Astrocyte of the spinal cord (primary cell): ENCODE measurements at regions not wholly inside any gene's neighbourhood (a gene's known extent, or its start where the extent isn't known, plus 50 kb on each side); places are given as distances from the start of the nearest gene placed in this dataset.

ENCODE experiments used
- DNase-seq: peaks from one replicate; pipeline ENCODE4 v3.0.0; 2011; ENCODE audit warnings: low read depth, low spot score
- H3K4me3 ChIP-seq: 2 replicates; pipeline ENCODE4 v1.5.1; 2011; ENCODE audit warnings: low read depth, mild to moderate bottlenecking, low read length, moderate library complexity
- CTCF ChIP-seq: IDR thresholded peaks from 2 replicates; pipeline ENCODE4 v1.5.1; 2012; ENCODE audit warnings: low read depth, mild to moderate bottlenecking, low read length, inconsistent platforms
- in situ Hi-C: cut with HindIII; loops from 2 replicates; pipeline ENCODE4 v1.10.0; 2017; ENCODE audit warnings: low sequenced_read_pairs

- TF ChIP-seq CTCF, result no peak
- H3K4me3 ChIP-seq, result no peak overlapping the region
- DNase-seq, result peak; percentile 35
- in situ Hi-C loops, result no loop called here
Measured at GRCh38 chr2:19550750-19551149, 192.3 kb upstream of the OSR1 start.

GRCh38 chr2:19549821-19550220, 191.4 kb upstream of the OSR1 start:
- no peak for TF ChIP-seq CTCF
- in situ Hi-C loops, result no loop called here
- no peak for DNase-seq
- no peak overlapping the region for H3K4me3 ChIP-seq

- no peak overlapping the region for H3K4me3 ChIP-seq
- TF ChIP-seq CTCF, result no peak
- in situ Hi-C loops, result no loop called here
- no peak for DNase-seq
Measured at GRCh38 chr2:19548116-19548515, 189.7 kb upstream of the OSR1 start.

- in situ Hi-C loops, result no loop called here
- no peak for TF ChIP-seq CTCF
- DNase-seq, result peak; percentile 39
- H3K4me3 ChIP-seq, result no peak overlapping the region
Measured at GRCh38 chr2:19547321-19547720, 188.9 kb upstream of the OSR1 start.

- no peak for DNase-seq
- in situ Hi-C loops, result no loop called here
- no peak overlapping the region for H3K4me3 ChIP-seq
- no peak for TF ChIP-seq CTCF
Measured at GRCh38 chr2:19545507-19545906, 187.1 kb upstream of the OSR1 start.

GRCh38 chr2:19543663-19544383, 185.4 kb upstream of the OSR1 start:
- in situ Hi-C loops, result no loop called here
- peak; percentile 25 for DNase-seq
- no peak for TF ChIP-seq CTCF
- H3K4me3 ChIP-seq, result no peak overlapping the region
